ENCODE measurements at regions not wholly inside any gene's neighbourhood (a gene's known extent, or its start where the extent isn't known, plus 50 kb on each side); places are given as distances from the start of the nearest gene placed in this dataset.

DNA sequence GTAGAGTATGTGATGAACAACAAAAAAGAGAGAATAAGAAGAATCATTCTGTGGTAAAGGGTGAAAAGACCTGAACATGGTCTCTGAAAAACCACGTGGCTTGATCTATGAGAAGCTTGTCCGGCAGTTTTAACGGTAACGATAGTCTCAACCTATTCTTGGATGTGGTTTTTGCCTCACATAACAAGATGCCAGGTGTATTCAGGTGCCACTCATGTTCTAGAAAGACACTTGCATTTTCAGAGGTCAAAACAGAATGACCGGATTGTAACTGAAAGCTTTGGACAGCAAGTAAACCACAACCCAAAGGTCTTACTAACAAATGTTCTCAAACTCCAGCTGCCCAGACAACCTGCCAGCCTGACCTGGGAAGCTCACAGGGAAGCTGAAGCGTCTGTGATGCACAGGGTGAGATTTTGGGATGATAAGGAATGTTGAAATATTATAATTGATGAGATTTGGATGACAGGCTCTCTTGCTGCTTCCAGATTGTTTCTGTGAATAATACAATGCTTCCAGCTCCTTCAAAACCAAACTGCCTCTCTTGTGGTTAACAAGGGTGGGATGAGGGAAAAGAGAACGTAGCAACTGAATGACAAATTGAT, 137.4 kb upstream of the GRB10 start (continued):
- TF ChIP-seq GATA2 (CRISPR knock-in tag; IDR thresholded peaks at IDR 0.05) (no peak), CHD2 (IDR thresholded peaks at IDR 0.05; ENCODE audit: low read length, partially characterized antibody) (no peak), PBX3 (IDR thresholded peaks at IDR 0.05) (no peak), GABPA (IDR thresholded peaks at IDR 0.05; ENCODE audit: low read depth) (no peak), SIN3A (IDR thresholded peaks at IDR 0.05; ENCODE audit: borderline replicate concordance, low read depth, low read length) (no peak), CTCF (IDR thresholded peaks at IDR 0.05) (no peak), SMC3 (IDR thresholded peaks at IDR 0.05; ENCODE audit: low read depth, low read length) (no peak), TEAD4 (IDR thresholded peaks at IDR 0.05; ENCODE audit: borderline replicate concordance, insufficient read depth) (no peak), RAD21 (IDR thresholded peaks at IDR 0.05; ENCODE audit: low read length) (no peak), EZH2phosphoT487 (IDR thresholded peaks at IDR 0.05; ENCODE audit: borderline replicate concordance, low read depth) (no peak), ZBTB33 (IDR thresholded peaks at IDR 0.05; ENCODE audit: borderline replicate concordance, low read depth) (no peak)

DNA sequence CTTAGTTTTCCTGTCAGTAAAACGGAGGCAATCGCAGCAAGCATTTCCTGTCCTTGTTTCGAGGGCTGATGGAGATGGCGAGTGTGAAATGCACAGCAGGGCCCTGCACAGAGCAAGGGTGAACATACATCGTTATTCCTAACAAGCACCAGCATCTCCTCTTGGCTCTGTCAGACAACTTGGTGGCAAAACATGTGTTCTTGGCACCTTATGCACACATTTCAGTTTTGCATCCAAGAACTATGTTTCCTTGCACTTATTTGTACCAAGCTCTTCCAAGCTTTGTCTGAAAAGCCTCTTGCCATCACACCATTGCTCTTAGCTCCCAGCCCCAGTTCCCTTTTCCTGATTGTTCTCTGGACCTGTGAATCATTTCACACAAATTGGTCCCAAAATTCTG, 132.9 kb upstream of the GRB10 start:
- POLR2A ChIA-PET, result no interaction called here
- TF ChIP-seq TEAD4 (IDR thresholded peaks at IDR 0.05; ENCODE audit: borderline replicate concordance, insufficient read depth) (no peak), SMC3 (IDR thresholded peaks at IDR 0.05; ENCODE audit: low read depth, low read length) (no peak), FOXM1 (IDR thresholded peaks at IDR 0.05; ENCODE audit: low read depth) (no peak), RCOR1 (IDR thresholded peaks at IDR 0.05; ENCODE audit: low read length) (no peak), TCF12 (IDR thresholded peaks at IDR 0.05) (no peak), RXRA (IDR thresholded peaks at IDR 0.05; ENCODE audit: borderline replicate concordance, low read depth) (no peak), TAF1 (IDR thresholded peaks at IDR 0.05; ENCODE audit: borderline replicate concordance, low read depth, low read length) (no peak), POLR2AphosphoS5 (IDR thresholded peaks at IDR 0.05; ENCODE audit: low read depth, low read length) (no peak), FOSL2 (IDR thresholded peaks at IDR 0.05; ENCODE audit: borderline replicate concordance, low read depth) (no peak), NFIC (IDR thresholded peaks at IDR 0.05; ENCODE audit: borderline replicate concordance) (no peak), MAX (IDR thresholded peaks at IDR 0.05; ENCODE audit: low read depth) (no peak), RAD21 (IDR thresholded peaks at IDR 0.05; ENCODE audit: low read length) (no peak)
- Histone ChIP-seq H3K4me2 (no peak overlapping the region), H3K27ac (ENCODE audit: low read depth in 2 of 2, low read length in 1 of 2) (no peak overlapping the region), H3K4me1 (ENCODE audit: control insufficient read depth in 1 of 2, insufficient read depth in 2 of 2, low read depth in 1 of 2, low read length in 1 of 2) (no peaks in the 10 kb centered on the region), H3K9ac (no peak overlapping the region), H3K36me3 (replicated peaks in 1 of 2; ENCODE audit: control insufficient read depth in 1 of 2, insufficient read depth in 2 of 2, low read length in 1 of 2) (no peaks in the 10 kb centered on the region), H3K9me2 (no peaks in the 10 kb centered on the region), H3K9me3 (0 out of 2 replicates have a peak, but pooled peaks cover under 1% of the 10 kb centered on the region), H3K4me3 (ENCODE audit: low read depth in 2 of 2, low read length in 1 of 2) (no peak overlapping the region), H2AFZ (ENCODE audit: low read depth) (no peak overlapping the region), H3K79me2 (ENCODE audit: insufficient read depth) (no peaks in the 10 kb centered on the region), H3K27me3 (ENCODE audit: insufficient read depth) (peaks cover 62% of the 10 kb centered on the region), H4K20me1 (ENCODE audit: insufficient read depth) (no peaks in the 10 kb centered on the region), H3F3A (replicated peaks; ENCODE audit: insufficient read depth) (no peaks in the 10 kb centered on the region)
- DNase-seq, result no peak
- CTCF ChIA-PET, result no interaction called here
- 5% methylated on average over 5 of the region's 5 CpGs for WGBS (ENCODE audit: low lambda C conversion rate)

Data from SK-N-SH (cell line).